B cell (primary cell): ENCODE measurements at regions not wholly inside any gene's neighbourhood (a gene's known extent, or its start where the extent isn't known, plus 50 kb on each side); places are given as distances from the start of the nearest gene placed in this dataset.
"Not testable (repeated sequence)": the region's sequence is repeated elsewhere in the genome, so short reads cannot be mapped to it uniquely, and the experiment has no call there.

Experiments used
- ATAC-seq: fragments of 200-7000 bp; cut with Tn5 transposase; one replicate; pipeline ENCODE4 v1.10.0; 2021; ENCODE audit warnings: low read depth, mild to moderate bottlenecking, moderate number of reproducible peaks, moderate library complexity
- CTCF ChIA-PET: fragments of 350-600 bp; sonication (Branson Sonifier 250); formaldehyde crosslinking; loops from one replicate; lab custom pipeline; 2021; ENCODE audit warnings: antibody characterized with exemption, inconsistent platforms; lab: Charles Lee
- POLR2A ChIA-PET: fragments of 350-600 bp; sonication (Branson Sonifier 250); formaldehyde crosslinking; loops from one replicate; lab custom pipeline; 2021; ENCODE audit warnings: antibody characterized with exemption; lab: Charles Lee
- DNase-seq: peaks from one replicate; pipeline ENCODE4 v3.0.0; 2013
- H2AFZ ChIP-seq: 2 replicates; pipeline ENCODE4 v1.6.1; 2012; ENCODE audit warnings: mild to moderate bottlenecking, low read depth, low read length; ENCODE audit not compliant: insufficient read depth, poor library complexity, severe bottlenecking
- H3K27ac ChIP-seq, 2 donors: 1 replicate in 1 of 2; 2 replicates in 1 of 2; pipeline ENCODE4 v1.5.1; 2012 to 2013; ENCODE audit warnings: low read length in 2 of 2, mild to moderate bottlenecking in 2 of 2, moderate library complexity in 1 of 2
- H3K27me3 ChIP-seq, 4 experiments: fragments of 200-600 bp in 1 of 4; sonication (generic) in 1 of 4; replicated peaks in 1 of 4; 1 replicate in 2 of 4; 2 replicates in 2 of 4; pipeline versions ENCODE4 v1.6.1 to v1.7.0; 2013 to 2016; ENCODE audit warnings: low read length in 3 of 4, mild to moderate bottlenecking in 2 of 4, mixed read lengths in 1 of 4, moderate library complexity in 1 of 4; ENCODE audit not compliant: insufficient read depth in 4 of 4, control insufficient read depth in 3 of 4; ENCODE audit errors: control extremely low read depth in 1 of 4
- H3K36me3 ChIP-seq, 2 experiments: replicated peaks in 1 of 2; 1 replicate in 1 of 2; 2 replicates in 1 of 2; pipeline versions ENCODE4 v1.6.1 to v1.7.1; 2013; ENCODE audit warnings: low read length in 1 of 2; ENCODE audit not compliant: insufficient read depth in 2 of 2, control insufficient read depth in 1 of 2; ENCODE audit errors: control extremely low read depth in 1 of 2, extremely low read depth in 1 of 2
- H3K4me1 ChIP-seq, 2 donors: fragments of 200-600 bp in 1 of 2; sonication (generic) in 1 of 2; 1 replicate in 1 of 2; 2 replicates in 1 of 2; pipeline versions ENCODE4 v1.5.1 to v1.6.1; 2013 to 2017; ENCODE audit warnings: low read length in 2 of 2; ENCODE audit not compliant: control insufficient read depth in 2 of 2, insufficient read depth in 2 of 2
- H3K4me2 ChIP-seq: replicated peaks from 2 replicates; pipeline ENCODE3; 2012; ENCODE audit warnings: mild to moderate bottlenecking, low read depth, low read length; ENCODE audit not compliant: poor library complexity, severe bottlenecking
- H3K4me3 ChIP-seq, 5 experiments: fragments of 200-600 bp in 1 of 5; sonication (generic) in 1 of 5; 1 replicate in 3 of 5; 2 replicates in 2 of 5; pipeline versions ENCODE4 v1.5.1 to v1.7.0; 2011 to 2016; ENCODE audit warnings: low read length in 4 of 5, mild to moderate bottlenecking in 4 of 5, low read depth in 2 of 5, control low read depth in 1 of 5, moderate library complexity in 1 of 5; ENCODE audit not compliant: insufficient read depth in 1 of 5; ENCODE audit errors: control extremely low read depth in 1 of 5, extremely low read depth in 1 of 5
- H3K79me2 ChIP-seq: fragments of 200-600 bp; sonication (generic); one replicate; pipeline ENCODE4 v1.6.0; 2016; ENCODE audit warnings: low read length; ENCODE audit not compliant: control insufficient read depth, insufficient read depth
- H3K9ac ChIP-seq: fragments of 200-600 bp; sonication (generic); 2 replicates; pipeline ENCODE4 v1.6.1; 2017; ENCODE audit warnings: mild to moderate bottlenecking, low read length, moderate library complexity
- H3K9me3 ChIP-seq, 3 donors: one replicate each; pipeline versions ENCODE4 v1.6.1 to v1.7.1; 2013; ENCODE audit warnings: low read length in 2 of 3; ENCODE audit not compliant: control insufficient read depth in 2 of 3, insufficient read depth in 1 of 3; ENCODE audit errors: control extremely low read depth in 1 of 3
- H4K20me1 ChIP-seq: 2 replicates; pipeline ENCODE4 v1.6.0; 2012; ENCODE audit warnings: mild to moderate bottlenecking, low read length; ENCODE audit not compliant: insufficient read depth, control insufficient read depth, poor library complexity, severe bottlenecking
- H3K27ac Mint-ChIP-seq: one replicate; pipeline ENCODE4 v1.8.0; 2021; ENCODE audit warnings: mixed read lengths
- H3K27me3 Mint-ChIP-seq: one replicate; pipeline ENCODE4 v1.8.0; 2021; ENCODE audit warnings: mixed read lengths
- H3K4me1 Mint-ChIP-seq: one replicate; pipeline ENCODE4 v1.8.0; 2021; ENCODE audit warnings: mixed read lengths
- H3K4me3 Mint-ChIP-seq: one replicate; pipeline ENCODE4 v1.8.0; 2021; ENCODE audit warnings: mixed read lengths
- H3K9me3 Mint-ChIP-seq: one replicate; pipeline ENCODE4 v1.8.0; 2022; ENCODE audit warnings: mixed read lengths; ENCODE audit not compliant: insufficient read depth
- WGBS: methylation state at CpG from one replicate; pipeline ENCODE4 v1.1.5; 2013; ENCODE audit warnings: missing lambda C conversion rate; ENCODE audit not compliant: insufficient coverage; 5-methylcytosine and 5-hydroxymethylcytosine counted together
- intact Hi-C: fragments of 100-400 bp; cut with micrococcal nuclease; formaldehyde crosslinking; loops from one replicate; pipeline ENCODE4 v1.10.0; 2022

DNA sequence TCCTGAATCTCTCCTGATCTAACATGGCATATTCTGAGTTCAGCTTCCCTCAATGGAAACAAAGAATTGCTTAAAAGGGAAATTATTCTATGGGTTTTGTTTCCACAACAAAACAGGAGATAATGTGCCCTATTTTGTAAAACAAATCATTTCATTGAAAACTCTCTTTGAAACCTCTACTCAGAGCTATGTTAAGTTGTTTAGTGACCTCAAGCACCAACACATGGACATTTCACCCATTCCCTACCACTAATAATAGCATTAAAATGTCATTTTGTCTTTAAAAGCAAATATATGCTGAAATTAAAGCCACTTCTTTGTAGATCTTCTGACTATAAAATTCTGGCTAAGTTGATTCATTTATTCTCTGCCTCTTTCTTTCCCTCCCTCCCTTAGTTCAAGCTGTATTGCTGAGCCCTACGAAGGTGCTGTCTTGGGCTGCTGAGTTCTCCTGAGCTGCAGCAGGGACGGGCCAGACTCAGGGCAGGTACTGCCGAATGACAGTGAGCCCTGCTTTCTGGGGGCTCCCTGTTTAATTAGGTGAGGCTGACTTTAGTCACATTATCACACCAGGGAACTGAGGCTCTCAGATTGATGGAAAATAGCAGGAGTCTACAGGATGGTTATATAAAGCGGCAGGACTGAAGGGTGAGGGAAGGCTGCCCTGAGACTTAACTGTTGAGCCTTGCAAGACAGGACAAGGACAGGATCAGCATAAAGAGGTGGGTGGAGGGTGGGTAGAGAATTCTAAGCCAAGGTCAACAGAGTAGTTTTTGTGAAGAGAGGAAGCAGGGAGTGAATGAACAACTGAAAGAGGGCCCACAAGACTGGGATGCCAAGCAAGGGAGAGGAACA, 1685.1 kb downstream of the SPATA31A7 start:
- H3K9me3 Mint-ChIP-seq, H2AFZ ChIP-seq, H3K79me2 ChIP-seq, intact Hi-C loops, H3K27me3 ChIP-seq, H3K9ac ChIP-seq, CTCF ChIA-PET, H3K4me1 Mint-ChIP-seq, DNase-seq, H3K27ac Mint-ChIP-seq, H3K4me3 Mint-ChIP-seq, H3K36me3 ChIP-seq, H3K9me3 ChIP-seq, ATAC-seq, POLR2A ChIA-PET, H3K4me3 ChIP-seq, H3K4me2 ChIP-seq, H3K27ac ChIP-seq, H4K20me1 ChIP-seq, H3K4me1 ChIP-seq: not testable (repeated sequence)
- H3K27me3 Mint-ChIP-seq = peaks cover 28% of the 10 kb centered on the region
- no CpG with 5 or more reads among the region's 4 CpGs for WGBS

- H3K27ac ChIP-seq, CTCF ChIA-PET, H3K36me3 ChIP-seq, H3K27me3 ChIP-seq, H3K4me3 Mint-ChIP-seq, intact Hi-C loops, H3K4me1 Mint-ChIP-seq, POLR2A ChIA-PET, H3K4me2 ChIP-seq, H3K9ac ChIP-seq, ATAC-seq, H3K79me2 ChIP-seq, DNase-seq, H4K20me1 ChIP-seq, H3K4me1 ChIP-seq, H3K9me3 Mint-ChIP-seq, H3K9me3 ChIP-seq, H3K4me3 ChIP-seq, H3K27ac Mint-ChIP-seq, H2AFZ ChIP-seq: not testable (repeated sequence)
- H3K27me3 Mint-ChIP-seq = peaks cover 34% of the 10 kb centered on the region
These were observed 1687.7 kb downstream of the SPATA31A7 start for GRCh38 chr9:62877552-62877951.

- H3K9me3 Mint-ChIP-seq = not testable (repeated sequence)
These were observed 1688.2 kb downstream of the SPATA31A7 start for GRCh38 chr9:62877987-62878386.

GRCh38 chr9:62880453-62880852, 1690.6 kb downstream of the SPATA31A7 start:
- intact Hi-C loops, CTCF ChIA-PET, H3K9ac ChIP-seq, H3K4me3 Mint-ChIP-seq, H3K4me1 ChIP-seq, H4K20me1 ChIP-seq, H3K27ac ChIP-seq, H3K36me3 ChIP-seq, ATAC-seq, H3K27me3 ChIP-seq, H3K9me3 ChIP-seq, POLR2A ChIA-PET, DNase-seq, H3K9me3 Mint-ChIP-seq, H3K27ac Mint-ChIP-seq, H3K79me2 ChIP-seq, H3K4me2 ChIP-seq, H3K4me3 ChIP-seq, H2AFZ ChIP-seq, H3K4me1 Mint-ChIP-seq: not testable (repeated sequence)
- H3K27me3 Mint-ChIP-seq = peaks cover 27% of the 10 kb centered on the region
- 79% methylated on average over 5 of the region's 6 CpGs for WGBS

More at GRCh38 chr9:62877987-62878386, 1688.2 kb downstream of the SPATA31A7 start:
- H3K4me3 ChIP-seq, H3K27me3 ChIP-seq, ATAC-seq, H3K4me3 Mint-ChIP-seq, H3K9ac ChIP-seq, H3K27ac ChIP-seq, H3K27ac Mint-ChIP-seq, CTCF ChIA-PET, DNase-seq, H3K79me2 ChIP-seq, H3K4me1 Mint-ChIP-seq, intact Hi-C loops, H3K4me1 ChIP-seq, H3K36me3 ChIP-seq, H3K9me3 ChIP-seq, H3K4me2 ChIP-seq, H2AFZ ChIP-seq, POLR2A ChIA-PET, H4K20me1 ChIP-seq: not testable (repeated sequence)
- H3K27me3 Mint-ChIP-seq = peaks cover 34% of the 10 kb centered on the region
- WGBS = no CpG with 5 or more reads among the region's 7 CpGs
